Gastrocnemius medialis (tissue), 4 donors: ENCODE measurements at regions not wholly inside any gene's neighbourhood (a gene's known extent, or its start where the extent isn't known, plus 50 kb on each side); places are given as distances from the start of the nearest gene placed in this dataset.

Source experiments
- ATAC-seq, 2 donors: fragments of 150-250 bp; one replicate each; pipeline ENCODE4 v1.9.1; 2016
- DNase-seq, 2 donors: peaks; one replicate each; pipeline ENCODE4 v3.0.0-alpha.2; 2019
- H3K27ac ChIP-seq, 4 donors: fragments of 200-600 bp; sonication (generic); 1 replicate in 1 of 4; 2 replicates in 3 of 4; pipeline ENCODE4 v1.5.1; 2016 to 2018; ENCODE audit warnings: mild to moderate bottlenecking in 2 of 4, moderate library complexity in 1 of 4
- H3K27me3 ChIP-seq, 3 donors: fragments of 200-600 bp; sonication (generic) in 2 of 3; 1 replicate in 1 of 3; 2 replicates in 2 of 3; pipeline versions ENCODE4 v1.5.1 to v1.6.0; 2016 to 2019; ENCODE audit warnings: mild to moderate bottlenecking in 1 of 3, moderate library complexity in 1 of 3
- H3K36me3 ChIP-seq, 2 donors: fragments of 200-600 bp; sonication (generic) in 1 of 2; one replicate each; pipeline ENCODE4 v1.5.1; 2017 to 2018
- H3K4me1 ChIP-seq, 2 donors: fragments of 200-600 bp; sonication (generic) in 1 of 2; one replicate each; pipeline ENCODE4 v1.5.1; 2016 to 2017; ENCODE audit warnings: mild to moderate bottlenecking in 2 of 2
- H3K4me3 ChIP-seq, 4 donors: fragments of 200-600 bp; sonication (generic) in 3 of 4; 1 replicate in 1 of 4; 2 replicates in 3 of 4; pipeline ENCODE4 v1.5.1; 2016 to 2019; ENCODE audit warnings: mild to moderate bottlenecking in 2 of 4
- H3K9me3 ChIP-seq, 3 donors: fragments of 200-600 bp; sonication (generic) in 2 of 3; 1 replicate in 1 of 3; 2 replicates in 2 of 3; pipeline ENCODE4 v1.5.1; 2016 to 2019
- CTCF ChIP-seq, 5 experiments: fragments of 450-650 bp in 3 of 5; fragments of 200-600 bp in 2 of 5; sonication (generic) in 2 of 5; IDR thresholded peaks in 4 of 5; conservative IDR thresholded peaks in 1 of 5; 1 replicate in 4 of 5; 2 replicates in 1 of 5; pipeline ENCODE4 v1.5.1; 2016 to 2019; ENCODE audit warnings: antibody characterized with exemption in 5 of 5, mild to moderate bottlenecking in 3 of 5, moderate library complexity in 3 of 5
- POLR2A ChIP-seq, 2 donors: fragments of 450-650 bp; IDR thresholded peaks; one replicate each; pipeline ENCODE4 v1.6.1; 2017; ENCODE audit warnings: antibody characterized with exemption in 2 of 2, mild to moderate bottlenecking in 2 of 2, moderate library complexity in 2 of 2
- in situ Hi-C, 4 donors: fragments of 200-750 bp; cut with MboI; loops; one replicate each; pipeline versions ENCODE4 v1.15.0 to v1.8.0; 2017; ENCODE audit warnings: low sequenced_read_pairs in 4 of 4
- intact Hi-C: fragments of 100-400 bp; cut with DNase I; formaldehyde crosslinking; loops from one replicate; pipeline ENCODE4 v1.15.1; 2023; ENCODE audit warnings: low total_unique reads

DNA sequence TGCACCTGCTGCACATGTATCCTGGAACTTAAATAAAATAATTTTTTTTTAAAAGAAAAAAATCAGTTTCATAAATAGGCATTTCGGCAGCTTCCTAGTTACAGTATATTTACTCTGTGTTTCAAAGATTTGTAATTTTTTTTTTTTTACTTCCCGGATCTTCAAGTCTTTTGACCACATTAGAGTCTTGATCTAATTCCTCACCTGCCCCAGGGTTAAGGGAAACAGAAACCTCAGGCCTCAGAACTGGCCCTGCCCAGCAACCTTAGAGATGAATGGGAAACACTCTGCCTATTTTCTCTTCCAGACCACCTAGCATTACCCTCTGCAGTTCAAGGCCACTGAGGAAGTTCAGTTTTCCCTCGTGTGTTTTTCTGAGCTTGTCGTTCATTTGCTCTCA is 304.0 kb downstream of the MAF start:
- no peaks in the 10 kb centered on the region for H3K27me3 ChIP-seq
- no peaks in the 10 kb centered on the region for H3K9me3 ChIP-seq
- no peak for DNase-seq
- H3K36me3 ChIP-seq, result no peaks in the 10 kb centered on the region
- in situ Hi-C loops (no loop called here), intact Hi-C loops (no loop called here)
- ATAC-seq, result no peak
- H3K27ac ChIP-seq, result no peak overlapping the region
- H3K4me1 ChIP-seq, result no peaks in the 10 kb centered on the region
- no peak for TF ChIP-seq CTCF (IDR thresholded peaks at IDR 0.05 in 4 of 5, conservative IDR thresholded peaks at IDR 0.05 in 1 of 5)
- no peak for TF ChIP-seq POLR2A (IDR thresholded peaks at IDR 0.05)
- no peak overlapping the region for H3K4me3 ChIP-seq

DNA sequence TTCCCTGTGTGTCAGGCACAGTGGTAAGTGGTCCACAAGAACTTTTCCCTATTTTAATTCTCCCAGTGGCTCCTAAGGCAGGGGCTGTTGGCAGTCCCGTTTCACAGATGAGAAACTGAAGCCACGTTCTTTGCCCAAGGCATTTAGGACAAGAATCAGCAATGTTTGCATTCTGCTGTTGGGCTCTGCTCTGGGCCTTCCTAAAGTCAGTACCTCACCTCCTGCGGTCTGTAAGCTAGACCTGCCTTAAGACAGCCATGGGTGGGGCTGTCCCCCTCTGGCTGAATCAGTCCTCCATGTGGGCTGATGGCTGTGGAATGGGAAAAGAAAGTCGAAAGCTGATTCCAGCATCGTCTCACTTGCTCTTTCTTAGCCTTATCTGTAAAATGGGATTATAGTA is 304.8 kb downstream of the MAF start:
- Histone ChIP-seq H3K4me3 (no peak overlapping the region), H3K9me3 (no peaks in the 10 kb centered on the region), H3K27ac (no peak overlapping the region), H3K27me3 (no peaks in the 10 kb centered on the region), H3K4me1 (no peaks in the 10 kb centered on the region), H3K36me3 (no peaks in the 10 kb centered on the region)
- ATAC-seq (no peak), DNase-seq (no peak)
- intact Hi-C loops, result no loop called here
- TF ChIP-seq POLR2A (IDR thresholded peaks at IDR 0.05) (no peak), CTCF (IDR thresholded peaks at IDR 0.05 in 4 of 5, conservative IDR thresholded peaks at IDR 0.05 in 1 of 5) (no peak)
- in situ Hi-C loops, result no loop called here

GRCh38 chr16:79295162-79295561 is 305.4 kb downstream of the MAF start:
- DNase-seq (no peak), ATAC-seq (no peak)
- in situ Hi-C loops, result no loop called here
- H3K9me3 ChIP-seq, result no peaks in the 10 kb centered on the region
- TF ChIP-seq CTCF (IDR thresholded peaks at IDR 0.05 in 4 of 5, conservative IDR thresholded peaks at IDR 0.05 in 1 of 5), result no peak
- no peak for TF ChIP-seq POLR2A (IDR thresholded peaks at IDR 0.05)
- no peak overlapping the region for H3K4me3 ChIP-seq
- H3K36me3 ChIP-seq, result no peaks in the 10 kb centered on the region
- no peaks in the 10 kb centered on the region for H3K4me1 ChIP-seq
- no peaks in the 10 kb centered on the region for H3K27me3 ChIP-seq
- intact Hi-C loops, result no loop called here
- H3K27ac ChIP-seq, result no peak overlapping the region

GRCh38 chr16:79294568-79294967 is 306.0 kb downstream of the MAF start:
- TF ChIP-seq POLR2A (IDR thresholded peaks at IDR 0.05) (no peak), CTCF (IDR thresholded peaks at IDR 0.05 in 4 of 5, conservative IDR thresholded peaks at IDR 0.05 in 1 of 5) (no peak)
- Histone ChIP-seq H3K9me3 (no peaks in the 10 kb centered on the region), H3K36me3 (no peaks in the 10 kb centered on the region), H3K27me3 (no peaks in the 10 kb centered on the region), H3K27ac (no peak overlapping the region), H3K4me1 (no peaks in the 10 kb centered on the region), H3K4me3 (no peak overlapping the region)
- intact Hi-C loops (no loop called here), in situ Hi-C loops (no loop called here)
- ATAC-seq (no peak), DNase-seq (no peak)

DNA sequence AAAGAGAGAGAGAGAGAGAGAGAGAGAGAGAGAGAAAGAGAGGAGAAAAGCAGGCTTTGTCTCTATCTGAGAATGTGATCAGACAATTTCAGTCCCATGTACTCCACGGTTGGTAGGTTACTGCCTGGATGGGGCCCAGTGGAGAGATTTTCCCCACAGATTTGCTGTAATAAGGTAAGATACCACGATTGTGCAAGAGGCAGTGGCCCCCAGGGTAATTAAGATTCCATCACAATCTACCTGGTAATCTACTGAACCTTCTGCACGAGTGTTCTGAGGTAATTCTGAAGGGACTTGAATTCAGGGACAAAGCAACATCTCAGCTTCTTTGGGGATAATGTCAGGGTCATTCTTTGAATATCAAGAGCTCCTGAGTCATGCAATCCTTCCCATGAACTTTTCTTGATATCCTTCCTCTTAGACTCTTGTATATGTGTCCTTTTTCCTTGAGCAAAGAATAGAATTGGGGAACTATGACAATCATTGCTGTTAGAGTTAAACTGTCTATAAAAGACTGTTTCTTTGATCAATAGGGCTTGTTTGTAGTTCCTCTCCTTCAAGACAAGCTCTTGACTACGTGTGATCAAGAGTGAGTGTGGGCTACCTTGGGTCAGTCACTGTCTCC is 306.6 kb downstream of the MAF start:
- no peaks in the 10 kb centered on the region for H3K36me3 ChIP-seq
- intact Hi-C loops (no loop called here), in situ Hi-C loops (no loop called here)
- no peak overlapping the region for H3K4me3 ChIP-seq
- no peak overlapping the region for H3K27ac ChIP-seq
- no peaks in the 10 kb centered on the region for H3K9me3 ChIP-seq
- H3K27me3 ChIP-seq, result no peaks in the 10 kb centered on the region
- no peak for ATAC-seq
- DNase-seq, result no peak
- no peak for TF ChIP-seq CTCF (IDR thresholded peaks at IDR 0.05 in 4 of 5, conservative IDR thresholded peaks at IDR 0.05 in 1 of 5)
- TF ChIP-seq POLR2A (IDR thresholded peaks at IDR 0.05), result no peak
- H3K4me1 ChIP-seq, result no peaks in the 10 kb centered on the region
